GM18909 (cell line): ENCODE measurements at regions not wholly inside any gene's neighbourhood (a gene's known extent, or its start where the extent isn't known, plus 50 kb on each side); places are given as distances from the start of the nearest gene placed in this dataset.

Experiments used
- ATAC-seq: cut with Tn5 transposase; IDR thresholded peaks from one replicate; pipeline ENCODE4 v1.9.1; 2021; ENCODE audit warnings: mild to moderate bottlenecking; ENCODE audit not compliant: unreplicated experiment, poor library complexity

GRCh38 chr4:111676533-111676932, 468.7 kb upstream of the FAM241A start:
- no peak for ATAC-seq

GRCh38 chr4:111678479-111678878, 466.8 kb upstream of the FAM241A start:
- ATAC-seq = no peak

GRCh38 chr4:111678908-111679307, 466.3 kb upstream of the FAM241A start:
- ATAC-seq = no peak

GRCh38 chr4:111681270-111681669, 464.0 kb upstream of the FAM241A start:
- no peak for ATAC-seq

- no peak for ATAC-seq
Observed at GRCh38 chr4:111681751-111682150, 463.5 kb upstream of the FAM241A start.

- no peak for ATAC-seq
Observed at GRCh38 chr4:111685205-111685604, 460.0 kb upstream of the FAM241A start.

- no peak for ATAC-seq
Observed at GRCh38 chr4:111689214-111689613, 456.0 kb upstream of the FAM241A start.

GRCh38 chr4:111689731-111690130, 455.5 kb upstream of the FAM241A start:
- ATAC-seq = no peak

GRCh38 chr4:111693758-111694157, 451.5 kb upstream of the FAM241A start:
- no peak for ATAC-seq

GRCh38 chr4:111695677-111696076, 449.6 kb upstream of the FAM241A start:
- ATAC-seq = no peak

GRCh38 chr4:111696505-111696904, 448.7 kb upstream of the FAM241A start:
- ATAC-seq = no peak

GRCh38 chr4:111697176-111697942, 447.9 kb upstream of the FAM241A start:
- no peak for ATAC-seq

- no peak for ATAC-seq
Observed at GRCh38 chr4:111698361-111698760, 446.9 kb upstream of the FAM241A start.

GRCh38 chr4:111699165-111699564, 446.1 kb upstream of the FAM241A start:
- ATAC-seq = no peak

GRCh38 chr4:111701102-111701501, 444.2 kb upstream of the FAM241A start:
- ATAC-seq = no peak

GRCh38 chr4:111707491-111707890, 437.8 kb upstream of the FAM241A start:
- ATAC-seq = no peak

- ATAC-seq = no peak
Observed at GRCh38 chr4:111712093-111712677, 433.1 kb upstream of the FAM241A start.

GRCh38 chr4:111713276-111713675, 432.0 kb upstream of the FAM241A start:
- no peak for ATAC-seq

- no peak for ATAC-seq
Observed at GRCh38 chr4:111717921-111718320, 427.3 kb upstream of the FAM241A start.

- ATAC-seq = no peak
Observed at GRCh38 chr4:111718763-111719559, 426.3 kb upstream of the FAM241A start.

GRCh38 chr4:111720866-111721265, 424.4 kb upstream of the FAM241A start:
- no peak for ATAC-seq
